ENCODE measurements at regions not wholly inside any gene's neighbourhood (a gene's known extent, or its start where the extent isn't known, plus 50 kb on each side); places are given as distances from the start of the nearest gene placed in this dataset.
A peak's percentile ranks its signal among the peaks of the same experiment; 100 is the strongest.

DNA sequence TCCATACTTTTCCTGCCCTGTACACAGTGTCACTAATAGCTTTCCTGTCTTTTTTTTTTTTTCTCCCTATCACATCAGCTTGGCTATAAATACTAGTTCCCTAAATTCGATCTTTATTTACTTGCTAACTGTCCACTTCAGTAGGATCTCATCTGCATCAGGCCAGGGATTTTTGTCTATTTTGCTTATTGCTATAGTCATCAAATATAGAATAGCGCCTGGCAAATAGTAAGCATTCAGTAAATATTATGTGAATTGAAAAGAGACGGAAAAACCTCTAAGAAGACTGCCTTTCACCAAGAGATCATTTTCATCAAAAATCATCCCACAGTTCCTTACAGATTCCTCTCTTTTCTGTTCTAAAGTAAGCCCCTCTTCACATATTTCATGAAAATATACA lies 429.1 kb downstream of the FLRT2 start:
- Mint-ChIP-seq H3K4me3 (no peak overlapping the region), H3K4me1 (ENCODE audit: low read depth) (no peaks in the 10 kb centered on the region), H3K27me3 (no peaks in the 10 kb centered on the region), H3K27ac (no peak overlapping the region), H3K36me3 (ENCODE audit: low read depth) (no peaks in the 10 kb centered on the region), H3K9me3 (no peaks in the 10 kb centered on the region)

DNA sequence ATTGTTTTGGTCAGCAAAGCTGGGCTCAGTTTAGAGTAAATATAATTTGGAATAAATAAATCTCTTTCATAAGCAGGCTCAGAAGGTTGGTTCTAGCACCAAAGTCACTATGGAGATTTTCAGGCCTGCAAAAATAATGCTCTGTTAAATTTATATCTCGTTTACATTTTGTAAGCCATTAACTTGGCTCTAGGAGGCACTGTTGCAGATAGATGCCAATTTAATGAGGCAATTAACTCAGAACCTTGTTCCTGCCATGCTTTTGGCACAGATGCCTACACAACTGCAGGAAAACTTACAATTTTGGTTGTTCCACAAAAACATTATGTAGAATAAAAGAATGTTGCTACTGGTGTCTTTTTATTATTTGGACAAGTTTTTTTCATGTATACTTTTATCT lies 428.1 kb downstream of the FLRT2 start:
- Mint-ChIP-seq H3K4me1 (ENCODE audit: low read depth) (no peaks in the 10 kb centered on the region), H3K4me3 (no peak overlapping the region), H3K9me3 (no peaks in the 10 kb centered on the region), H3K36me3 (ENCODE audit: low read depth) (no peaks in the 10 kb centered on the region), H3K27me3 (no peaks in the 10 kb centered on the region), H3K27ac (no peak overlapping the region)

DNA sequence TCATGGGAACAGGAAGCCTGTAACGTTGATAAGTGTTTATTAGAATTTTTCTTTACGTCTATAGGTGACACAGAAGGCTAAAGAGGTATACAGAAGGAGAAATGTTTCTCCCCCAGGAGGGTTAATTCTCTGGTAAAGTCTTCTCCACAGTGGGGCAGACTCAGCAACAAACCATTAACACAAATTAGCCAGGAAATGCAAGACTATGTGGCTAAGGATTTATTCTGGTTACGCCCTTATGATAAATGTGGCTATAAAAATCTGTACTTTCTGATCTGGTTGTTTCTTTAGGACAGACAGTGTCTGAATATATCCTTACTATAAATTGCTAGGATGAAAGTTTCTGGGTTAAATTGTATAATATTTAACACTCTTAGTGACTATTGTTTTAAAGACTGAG lies 423.3 kb downstream of the FLRT2 start:
- peaks cover 7% of the 10 kb centered on the region for H3K36me3 Mint-ChIP-seq (ENCODE audit: low read depth)
- H3K4me1 Mint-ChIP-seq (ENCODE audit: low read depth): no peaks in the 10 kb centered on the region
- H3K9me3 Mint-ChIP-seq: no peaks in the 10 kb centered on the region
- no peak overlapping the region for H3K4me3 Mint-ChIP-seq
- no peaks in the 10 kb centered on the region for H3K27me3 Mint-ChIP-seq
- H3K27ac Mint-ChIP-seq: no peak overlapping the region

DNA sequence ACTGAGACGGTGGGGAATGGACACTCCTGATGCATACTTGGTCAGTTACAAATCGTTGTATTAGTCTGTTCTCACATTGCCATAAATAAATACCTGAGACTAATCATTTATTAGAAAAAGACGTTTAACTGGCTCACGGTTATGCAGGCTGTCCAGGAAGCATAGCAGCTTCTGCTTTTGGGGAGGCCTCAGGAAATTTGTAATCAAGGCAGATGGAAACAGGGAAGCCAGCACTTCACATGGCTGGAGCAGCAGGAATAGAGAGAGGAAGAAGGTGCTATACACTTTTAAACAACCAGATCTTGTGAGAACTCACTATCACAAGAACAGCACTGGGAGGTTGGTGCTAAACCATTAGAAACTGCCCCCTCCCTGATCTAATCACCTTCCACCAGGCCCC lies 418.2 kb downstream of the FLRT2 start:
- Mint-ChIP-seq H3K27me3 (no peaks in the 10 kb centered on the region), H3K9me3 (peaks cover 5% of the 10 kb centered on the region), H3K36me3 (ENCODE audit: low read depth) (peaks cover 19% of the 10 kb centered on the region), H3K4me1 (ENCODE audit: low read depth) (peaks cover 5% of the 10 kb centered on the region), H3K27ac (no peak overlapping the region), H3K4me3 (no peak overlapping the region)

DNA sequence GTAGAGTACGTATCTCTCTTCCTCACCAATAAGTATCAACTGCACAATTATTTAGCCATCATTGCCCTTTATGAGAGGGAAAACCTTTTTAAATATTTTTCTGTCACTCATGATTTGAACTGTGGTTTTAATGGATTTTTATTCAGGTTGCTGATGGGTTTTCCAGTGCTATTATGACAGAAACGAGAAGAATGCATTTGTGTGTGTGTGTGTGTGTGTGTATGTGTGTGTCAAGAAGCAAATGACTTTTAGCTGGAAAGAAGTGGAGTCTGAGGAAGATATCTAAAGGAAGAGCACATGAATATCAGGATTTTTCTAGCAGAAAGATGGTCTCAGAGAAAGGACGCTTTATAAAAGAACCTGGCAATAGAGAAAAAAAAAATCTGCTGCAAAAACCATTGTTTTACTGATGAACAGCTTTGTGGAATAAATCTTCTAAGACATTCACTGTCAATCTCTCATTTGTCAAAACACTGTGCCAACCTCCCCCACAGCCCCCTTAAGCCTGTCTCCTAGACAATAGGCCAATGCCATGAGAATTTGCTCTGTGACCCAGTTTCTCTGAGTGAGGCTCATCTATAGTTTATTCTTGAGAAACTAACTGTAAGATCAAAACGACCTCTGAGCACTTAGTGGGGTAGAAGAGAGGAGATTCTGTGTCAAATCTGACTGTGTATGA lies 417.7 kb downstream of the FLRT2 start:
- H3K9me3 Mint-ChIP-seq: peaks cover 5% of the 10 kb centered on the region
- H3K27me3 Mint-ChIP-seq: no peaks in the 10 kb centered on the region
- H3K27ac Mint-ChIP-seq: no peak overlapping the region
- H3K4me1 Mint-ChIP-seq (ENCODE audit: low read depth): peaks cover 9% of the 10 kb centered on the region
- H3K36me3 Mint-ChIP-seq (ENCODE audit: low read depth): peaks cover 19% of the 10 kb centered on the region
- H3K4me3 Mint-ChIP-seq: no peak overlapping the region

DNA sequence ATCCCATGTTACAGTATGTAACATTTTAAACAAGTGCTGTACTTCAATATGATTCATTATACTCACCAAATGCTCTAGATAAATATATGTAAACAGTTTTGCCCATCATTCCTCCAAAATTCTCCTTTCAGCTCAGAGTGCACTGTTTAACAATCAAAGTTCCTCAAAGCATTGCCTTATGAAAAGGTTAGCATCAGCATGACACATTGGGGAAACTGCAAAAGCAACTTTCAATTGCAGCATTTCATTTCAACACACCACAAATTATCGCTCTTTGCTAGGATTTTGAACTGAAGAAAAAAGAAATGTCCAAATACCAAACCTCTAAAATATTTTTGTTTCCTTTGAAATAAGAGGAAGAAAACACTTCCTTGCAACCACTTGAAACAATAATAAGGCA lies 413.2 kb downstream of the FLRT2 start:
- peaks cover 15% of the 10 kb centered on the region for H3K9me3 Mint-ChIP-seq
- H3K27ac Mint-ChIP-seq: no peak overlapping the region
- H3K27me3 Mint-ChIP-seq: no peaks in the 10 kb centered on the region
- peaks cover 29% of the 10 kb centered on the region for H3K36me3 Mint-ChIP-seq (ENCODE audit: low read depth)
- no peak overlapping the region for H3K4me3 Mint-ChIP-seq
- peaks cover 34% of the 10 kb centered on the region for H3K4me1 Mint-ChIP-seq (ENCODE audit: low read depth)

DNA sequence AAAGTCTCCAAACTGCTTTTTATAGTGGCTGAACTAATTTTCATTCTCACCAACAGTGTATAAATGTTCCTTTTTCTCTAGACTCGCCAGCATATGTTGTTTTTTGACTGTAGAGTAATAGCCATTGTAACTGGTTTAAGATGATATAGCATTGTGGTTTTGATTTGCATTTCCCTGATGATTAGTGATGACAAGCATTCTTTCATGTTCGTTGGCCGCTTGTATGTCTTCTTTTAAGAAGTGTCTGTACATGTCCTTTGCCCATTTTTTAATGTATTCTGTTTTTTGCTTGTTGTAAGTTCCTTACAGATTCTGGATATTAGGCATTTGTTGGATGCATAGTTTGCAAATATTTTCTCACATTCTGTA lies 404.9 kb downstream of the FLRT2 start:
- peaks cover 45% of the 10 kb centered on the region for H3K4me1 Mint-ChIP-seq (ENCODE audit: low read depth)
- no peaks in the 10 kb centered on the region for H3K27me3 Mint-ChIP-seq
- peaks cover 21% of the 10 kb centered on the region for H3K9me3 Mint-ChIP-seq
- peak overlapping the region; percentile 92 for H3K4me3 Mint-ChIP-seq
- peaks cover 21% of the 10 kb centered on the region for H3K36me3 Mint-ChIP-seq (ENCODE audit: low read depth)
- peak overlapping the region; percentile 89 for H3K27ac Mint-ChIP-seq

DNA sequence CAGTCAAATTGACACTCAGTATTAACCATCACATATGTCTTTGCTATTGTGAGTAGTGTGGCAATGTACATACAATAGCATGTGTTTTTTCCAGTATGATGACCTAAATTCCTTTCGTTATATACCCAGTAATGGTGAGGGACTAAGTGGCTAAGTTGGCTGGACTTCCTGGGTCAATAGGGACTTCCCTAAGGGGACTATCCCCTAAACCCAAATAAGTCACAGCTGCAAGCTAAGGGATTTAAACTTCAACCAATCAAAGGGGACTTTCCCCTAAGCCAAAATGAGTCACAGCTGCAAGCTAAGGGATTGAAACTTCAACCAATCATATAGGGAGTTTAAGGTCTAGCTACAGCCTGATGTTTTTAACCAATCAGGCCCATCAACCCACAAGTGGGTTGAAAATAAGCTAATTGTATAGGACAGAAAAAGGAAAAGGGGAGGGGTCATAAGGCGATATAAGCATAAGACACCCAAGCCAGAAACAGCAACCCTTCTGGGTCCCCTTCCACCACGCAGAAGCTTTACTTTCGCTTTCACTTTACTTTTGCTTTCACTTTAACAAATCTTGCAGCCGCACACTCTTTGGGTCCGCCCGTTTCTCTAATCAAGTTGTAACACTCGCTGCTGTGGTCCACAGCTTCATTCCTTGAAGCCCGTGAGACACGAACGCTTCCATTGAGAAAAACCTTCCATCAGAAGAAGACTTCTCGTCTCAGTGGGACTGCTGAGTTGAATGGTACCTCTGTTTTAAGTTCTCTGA lies 404.4 kb downstream of the FLRT2 start:
- Mint-ChIP-seq H3K9me3 (peaks cover 21% of the 10 kb centered on the region), H3K4me1 (ENCODE audit: low read depth) (peaks cover 45% of the 10 kb centered on the region), H3K36me3 (ENCODE audit: low read depth) (peaks cover 18% of the 10 kb centered on the region), H3K4me3 (peak overlapping the region; percentile 92), H3K27ac (peak overlapping the region; percentile 89), H3K27me3 (no peaks in the 10 kb centered on the region)

DNA sequence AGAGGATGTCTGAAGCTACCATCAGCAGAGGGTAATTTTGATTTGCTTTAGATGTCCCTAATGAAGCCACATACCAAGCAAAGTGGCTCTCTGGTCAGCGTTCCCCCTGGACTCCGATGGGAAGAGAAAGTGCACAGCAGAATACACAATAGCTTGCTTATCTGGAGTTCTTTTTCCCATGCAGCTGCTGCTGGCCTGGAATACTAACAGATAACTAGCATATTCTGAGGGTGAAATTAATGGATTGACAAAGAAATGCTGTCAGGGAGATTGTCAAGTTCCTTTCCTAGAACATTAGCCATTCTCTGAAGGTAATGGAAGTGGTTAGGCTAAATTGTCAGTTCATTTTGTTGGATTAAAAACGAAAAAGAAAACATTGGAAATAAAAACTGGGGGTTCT lies 391.3 kb downstream of the FLRT2 start:
- Mint-ChIP-seq H3K4me3 (no peak overlapping the region), H3K27me3 (peaks cover 5% of the 10 kb centered on the region), H3K27ac (no peak overlapping the region), H3K9me3 (no peaks in the 10 kb centered on the region), H3K4me1 (ENCODE audit: low read depth) (no peaks in the 10 kb centered on the region), H3K36me3 (ENCODE audit: low read depth) (no peaks in the 10 kb centered on the region)

DNA sequence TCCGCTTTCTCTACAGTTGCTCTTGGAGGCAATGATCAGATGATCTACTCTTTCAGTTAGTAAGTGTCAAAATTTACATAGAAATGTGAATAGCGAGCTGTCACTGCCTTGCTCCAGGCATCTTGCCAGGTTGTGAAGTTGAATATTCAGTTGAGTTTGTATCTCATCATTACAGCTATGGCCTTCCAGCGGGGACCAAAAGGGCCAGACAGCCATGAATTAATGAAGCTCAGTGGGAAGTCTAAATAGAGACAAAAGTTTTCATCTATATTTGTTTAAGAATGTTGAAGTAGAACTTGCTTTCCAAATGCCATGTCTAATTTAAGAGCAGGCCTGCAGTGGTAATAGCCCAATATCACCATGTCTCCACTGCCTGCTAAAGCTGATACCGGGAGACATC lies 387.8 kb downstream of the FLRT2 start:
- peaks cover 5% of the 10 kb centered on the region for H3K27me3 Mint-ChIP-seq
- no peak overlapping the region for H3K4me3 Mint-ChIP-seq
- H3K36me3 Mint-ChIP-seq (ENCODE audit: low read depth): no peaks in the 10 kb centered on the region
- no peak overlapping the region for H3K27ac Mint-ChIP-seq
- no peaks in the 10 kb centered on the region for H3K9me3 Mint-ChIP-seq
- no peaks in the 10 kb centered on the region for H3K4me1 Mint-ChIP-seq (ENCODE audit: low read depth)

DNA sequence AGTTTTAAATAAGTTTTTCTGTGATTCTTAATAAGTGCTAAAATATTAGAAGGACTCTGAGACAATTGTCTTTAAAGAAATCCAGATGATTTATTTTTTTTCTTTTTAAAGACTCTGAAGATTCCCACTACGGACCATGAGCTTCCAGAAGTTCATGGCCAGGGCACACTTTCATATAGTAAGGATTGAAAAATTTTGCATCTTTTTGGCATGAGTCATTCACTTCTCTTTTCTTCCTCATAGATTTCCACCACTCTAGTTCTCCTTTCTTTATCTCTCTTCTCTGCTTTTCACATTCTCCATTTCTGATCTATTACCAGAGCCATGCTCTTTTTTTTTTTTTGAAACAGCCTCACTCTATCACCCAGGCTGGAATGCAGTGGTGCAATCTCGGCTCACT lies 385.8 kb downstream of the FLRT2 start:
- peaks cover 5% of the 10 kb centered on the region for H3K27me3 Mint-ChIP-seq
- H3K4me3 Mint-ChIP-seq: no peak overlapping the region
- no peaks in the 10 kb centered on the region for H3K4me1 Mint-ChIP-seq (ENCODE audit: low read depth)
- no peaks in the 10 kb centered on the region for H3K9me3 Mint-ChIP-seq
- no peak overlapping the region for H3K27ac Mint-ChIP-seq
- no peaks in the 10 kb centered on the region for H3K36me3 Mint-ChIP-seq (ENCODE audit: low read depth)

DNA sequence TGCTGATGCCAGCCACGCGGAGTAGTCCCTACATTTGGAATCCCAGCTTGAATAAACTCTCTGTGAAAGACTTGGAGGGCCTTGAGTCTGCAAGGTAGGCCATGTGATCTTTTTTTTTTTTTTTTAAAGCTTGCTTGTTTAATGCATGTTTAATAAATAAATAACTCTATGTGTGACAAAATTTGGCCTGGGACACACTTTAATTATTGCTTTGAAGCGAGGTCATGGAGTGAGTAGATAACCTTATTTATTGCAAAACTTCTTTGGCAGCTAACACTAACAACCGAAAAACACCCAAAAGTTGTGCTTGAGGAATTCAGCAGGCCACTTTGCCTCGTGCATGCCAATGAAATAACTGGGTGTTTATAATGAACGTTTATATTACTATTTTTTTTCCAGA lies 382.2 kb downstream of the FLRT2 start:
- no peak overlapping the region for H3K4me3 Mint-ChIP-seq
- no peaks in the 10 kb centered on the region for H3K36me3 Mint-ChIP-seq (ENCODE audit: low read depth)
- no peaks in the 10 kb centered on the region for H3K4me1 Mint-ChIP-seq (ENCODE audit: low read depth)
- no peaks in the 10 kb centered on the region for H3K27me3 Mint-ChIP-seq
- no peaks in the 10 kb centered on the region for H3K9me3 Mint-ChIP-seq
- H3K27ac Mint-ChIP-seq: no peak overlapping the region

DNA sequence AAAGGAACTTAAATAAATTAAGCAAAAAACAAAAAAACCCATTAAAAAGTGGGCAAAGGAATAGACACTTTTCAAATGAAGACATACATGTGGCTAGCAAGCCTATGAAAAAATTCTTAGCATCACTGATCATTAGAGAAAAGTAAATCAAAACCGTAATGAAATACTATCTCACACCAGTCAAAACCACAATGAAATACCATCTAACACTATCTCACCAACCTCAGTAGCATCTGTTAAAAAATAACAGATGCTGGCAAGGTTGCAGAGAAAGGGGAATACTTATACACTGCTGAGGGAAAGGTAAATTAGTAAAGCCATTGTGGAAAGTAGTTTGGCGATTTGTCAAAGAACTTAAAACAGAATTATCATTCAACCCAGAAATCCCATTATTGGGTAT lies 381.1 kb downstream of the FLRT2 start:
- H3K4me3 Mint-ChIP-seq: no peak overlapping the region
- no peaks in the 10 kb centered on the region for H3K9me3 Mint-ChIP-seq
- no peaks in the 10 kb centered on the region for H3K4me1 Mint-ChIP-seq (ENCODE audit: low read depth)
- peaks cover 4% of the 10 kb centered on the region for H3K27me3 Mint-ChIP-seq
- no peak overlapping the region for H3K27ac Mint-ChIP-seq
- no peaks in the 10 kb centered on the region for H3K36me3 Mint-ChIP-seq (ENCODE audit: low read depth)

DNA sequence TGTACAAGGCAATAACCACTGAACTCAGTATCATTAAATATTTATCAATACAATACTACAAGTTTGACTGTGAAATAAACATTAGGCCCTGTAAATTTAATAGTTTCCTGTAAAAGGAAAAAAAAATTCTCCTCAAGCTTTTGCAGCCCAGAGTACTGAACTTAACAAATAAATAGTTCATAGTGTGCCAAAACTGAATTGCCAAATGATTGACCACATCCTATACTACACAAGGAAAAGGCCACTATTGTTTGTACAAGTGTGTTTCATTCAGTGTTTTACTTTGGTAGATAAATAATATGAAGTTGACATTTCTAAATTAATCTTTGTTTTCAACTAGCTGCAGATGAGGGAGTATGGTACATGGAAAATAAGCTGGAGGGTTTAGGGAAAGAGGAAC lies 379.6 kb downstream of the FLRT2 start:
- Mint-ChIP-seq H3K27ac (no peak overlapping the region), H3K27me3 (peaks cover 4% of the 10 kb centered on the region), H3K9me3 (no peaks in the 10 kb centered on the region), H3K36me3 (ENCODE audit: low read depth) (no peaks in the 10 kb centered on the region), H3K4me3 (no peak overlapping the region), H3K4me1 (ENCODE audit: low read depth) (no peaks in the 10 kb centered on the region)

DNA sequence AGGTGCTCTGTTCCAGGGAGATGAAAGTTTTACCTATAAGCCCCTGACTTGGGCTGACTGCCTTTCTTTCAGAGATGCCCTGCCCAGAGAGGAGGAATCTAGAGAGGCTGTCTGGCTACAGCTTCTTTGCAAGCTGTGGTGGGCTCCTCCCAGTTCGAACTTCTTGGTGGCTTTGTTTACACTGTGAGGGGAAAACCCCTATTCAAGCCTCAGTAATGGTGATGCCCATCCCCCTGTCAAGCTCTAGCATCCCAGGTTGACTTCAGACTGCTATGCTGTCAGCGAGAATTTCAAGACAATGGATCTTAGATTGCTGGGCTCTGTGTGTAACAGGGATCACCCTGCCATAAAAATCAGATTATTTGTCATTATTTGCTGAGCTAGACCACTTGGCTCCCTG lies 377.6 kb downstream of the FLRT2 start:
- Mint-ChIP-seq H3K4me1 (ENCODE audit: low read depth) (no peaks in the 10 kb centered on the region), H3K4me3 (no peak overlapping the region), H3K9me3 (no peaks in the 10 kb centered on the region), H3K27me3 (peaks cover 4% of the 10 kb centered on the region), H3K36me3 (ENCODE audit: low read depth) (no peaks in the 10 kb centered on the region), H3K27ac (no peak overlapping the region)

DNA sequence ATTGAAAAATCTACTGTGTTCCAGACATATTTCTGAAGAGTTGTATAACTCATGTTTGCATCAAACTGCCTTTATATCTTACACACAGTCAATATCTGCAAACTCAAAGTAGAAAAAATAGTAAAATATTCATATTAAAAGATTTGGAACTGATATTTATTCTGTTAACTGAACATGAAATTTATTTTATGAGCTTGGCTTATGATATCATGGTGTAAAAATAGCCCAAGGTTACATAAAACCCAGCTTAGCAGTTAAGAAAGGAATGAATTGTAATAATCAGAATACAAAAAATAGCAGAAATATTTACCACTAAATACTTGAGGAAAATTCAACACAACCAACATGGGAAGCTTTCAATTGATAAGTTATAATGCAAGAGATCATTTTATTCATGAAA lies 367.9 kb downstream of the FLRT2 start:
- H3K4me3 Mint-ChIP-seq: no peak overlapping the region
- H3K27me3 Mint-ChIP-seq: no peaks in the 10 kb centered on the region
- H3K4me1 Mint-ChIP-seq (ENCODE audit: low read depth): no peaks in the 10 kb centered on the region
- H3K36me3 Mint-ChIP-seq (ENCODE audit: low read depth): no peaks in the 10 kb centered on the region
- H3K9me3 Mint-ChIP-seq: no peaks in the 10 kb centered on the region
- H3K27ac Mint-ChIP-seq: no peak overlapping the region

Measured in stimulated activated naive CD8-positive, alpha-beta T cell treated with anti-CD3 and anti-CD28 coated beads, Interleukin-15, Interleukin-2, amounts not matched to agents 100 ng/mL and 50 ng/mL, for 24 hours (primary cell).